HG03469 (cell line): ENCODE measurements at regions not wholly inside any gene's neighbourhood (a gene's known extent, or its start where the extent isn't known, plus 50 kb on each side); places are given as distances from the start of the nearest gene placed in this dataset.
"Not testable (repeated sequence)": the region's sequence is repeated elsewhere in the genome, so short reads cannot be mapped to it uniquely, and the experiment has no call there.

Experiments
- ATAC-seq: cut with Tn5 transposase; IDR thresholded peaks from one replicate; pipeline ENCODE4 v1.9.1; 2021; ENCODE audit warnings: mild to moderate bottlenecking, moderate library complexity, moderate number of reproducible peaks; ENCODE audit not compliant: unreplicated experiment

DNA sequence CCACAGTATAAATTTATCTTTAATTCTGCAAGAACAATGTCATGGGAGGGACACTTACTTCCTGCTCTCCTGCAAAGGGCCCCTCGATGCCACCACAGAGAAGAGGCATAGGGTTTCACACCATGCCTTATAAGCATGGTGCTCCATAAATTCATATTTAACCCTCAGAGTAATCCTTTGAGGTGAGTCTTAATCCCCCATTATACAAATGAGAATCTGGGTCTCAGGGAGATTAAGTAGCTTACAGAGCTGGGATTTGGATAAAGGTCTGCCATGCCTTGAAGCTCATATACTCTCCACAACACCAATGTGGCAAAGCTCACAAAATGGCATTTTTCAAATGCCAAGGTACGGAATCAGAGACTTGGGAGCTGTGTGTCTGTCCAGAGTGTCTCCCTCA lies 268.5 kb upstream of the CCL2 start:
- ATAC-seq: no peak

DNA sequence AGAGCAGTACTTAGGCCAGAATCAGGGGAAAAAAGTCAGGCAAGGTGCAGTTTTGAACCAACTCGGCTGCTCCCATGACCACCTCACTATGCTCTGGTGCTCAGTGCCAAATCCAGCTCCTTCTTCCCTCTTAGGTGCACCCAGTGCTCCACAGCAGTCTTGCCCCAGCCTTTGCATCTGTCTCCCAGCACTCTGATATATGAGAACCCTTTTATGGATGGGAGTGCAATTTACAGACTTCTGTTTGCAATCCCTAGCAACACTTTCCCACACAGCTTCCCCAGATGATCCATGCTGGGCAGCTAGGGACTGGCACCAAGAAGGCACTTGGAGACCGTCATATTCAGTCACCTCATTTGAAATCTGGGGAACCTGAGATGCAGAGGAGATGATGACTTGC lies 267.9 kb upstream of the CCL2 start:
- ATAC-seq: no peak

DNA sequence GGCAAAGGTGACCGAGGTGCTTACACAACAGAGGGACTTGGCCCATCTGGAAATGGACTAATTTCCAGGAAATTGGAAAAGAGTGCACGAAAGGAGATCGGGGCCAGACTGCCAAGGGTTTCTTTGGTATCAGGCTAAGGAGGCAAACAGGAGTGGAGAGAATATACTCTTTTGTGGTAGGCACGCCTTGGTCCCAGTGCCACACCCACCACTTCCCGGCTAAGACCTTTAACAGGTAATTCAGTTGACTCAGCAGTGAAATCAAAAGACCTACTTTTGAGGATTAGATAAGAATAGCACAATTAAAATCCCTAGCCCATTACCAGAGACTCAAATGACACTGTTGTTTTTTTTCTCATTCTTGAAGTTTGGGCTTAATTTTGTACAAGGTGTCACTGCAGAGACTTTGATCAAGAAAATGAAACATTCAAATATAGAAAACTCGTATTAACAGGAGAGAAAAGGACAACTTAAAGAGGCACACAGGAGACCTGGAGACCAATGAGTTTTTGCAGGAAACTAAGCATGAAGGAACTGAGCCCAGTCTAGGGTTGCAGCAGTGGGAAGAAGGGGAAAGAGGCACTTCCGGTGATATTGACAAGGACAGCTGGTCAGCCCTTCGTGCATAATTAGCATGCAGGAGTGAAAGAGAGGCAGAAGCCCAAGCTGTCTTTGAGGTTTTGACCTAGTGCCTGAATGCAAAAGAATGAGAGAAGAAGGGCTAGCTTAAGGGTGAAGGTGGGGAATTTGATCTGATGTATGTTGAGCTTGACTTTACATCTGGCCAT lies 265.5 kb upstream of the CCL2 start:
- ATAC-seq: no peak

DNA sequence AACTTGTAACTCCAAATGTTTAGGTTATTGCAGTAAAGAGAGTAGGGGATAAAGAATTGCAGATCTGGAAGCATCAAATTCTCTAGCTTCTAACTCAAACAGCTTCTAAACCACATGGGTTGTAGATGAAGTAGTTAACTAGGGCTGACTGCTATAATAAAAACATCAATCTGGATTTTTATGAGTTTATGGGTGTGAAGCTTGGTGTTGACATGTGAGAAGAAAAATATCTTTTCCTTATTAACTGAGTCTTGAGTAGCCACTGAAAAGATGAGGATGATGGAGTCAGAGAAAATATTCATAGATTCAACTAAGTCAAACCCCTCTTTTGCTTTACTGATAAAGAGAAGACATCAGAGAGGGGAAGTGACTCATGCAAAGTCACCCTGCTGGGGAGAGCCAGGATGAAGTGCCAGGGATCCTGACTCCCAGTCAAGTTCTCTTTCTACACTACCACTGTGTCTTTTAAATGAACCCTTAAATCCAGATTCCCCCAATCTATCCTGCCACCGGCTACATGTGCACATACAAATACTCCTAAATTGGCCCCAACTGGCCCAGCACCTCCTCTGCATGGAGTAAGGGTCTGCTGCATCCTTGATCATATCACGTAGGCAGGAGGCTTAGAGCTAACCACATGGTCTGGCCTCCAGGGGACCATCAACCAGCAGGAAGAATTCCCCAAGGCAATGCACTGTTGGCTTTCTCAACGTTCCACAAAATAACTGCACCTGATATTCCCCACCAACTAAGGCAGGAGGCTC lies 264.0 kb upstream of the CCL2 start:
- ATAC-seq: no peak

DNA sequence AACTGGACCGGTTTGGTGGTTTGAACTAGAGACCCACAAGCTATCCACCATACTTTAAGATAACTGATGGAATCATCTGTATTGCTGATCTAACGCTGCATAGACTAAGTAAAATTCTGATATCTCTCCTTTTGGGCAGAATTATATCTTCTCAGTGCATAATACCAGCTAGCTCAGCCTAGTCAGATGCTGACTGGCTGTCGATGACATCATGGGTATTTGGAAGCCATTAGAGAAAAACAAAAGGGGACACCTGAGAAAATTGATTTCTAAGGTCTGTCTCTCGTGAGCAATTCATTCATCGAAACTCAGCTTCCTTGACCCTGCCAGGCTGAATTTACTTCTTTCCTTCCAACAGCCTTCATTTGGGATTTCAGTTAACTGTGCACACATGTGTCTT lies 263.0 kb upstream of the CCL2 start:
- ATAC-seq: no peak

DNA sequence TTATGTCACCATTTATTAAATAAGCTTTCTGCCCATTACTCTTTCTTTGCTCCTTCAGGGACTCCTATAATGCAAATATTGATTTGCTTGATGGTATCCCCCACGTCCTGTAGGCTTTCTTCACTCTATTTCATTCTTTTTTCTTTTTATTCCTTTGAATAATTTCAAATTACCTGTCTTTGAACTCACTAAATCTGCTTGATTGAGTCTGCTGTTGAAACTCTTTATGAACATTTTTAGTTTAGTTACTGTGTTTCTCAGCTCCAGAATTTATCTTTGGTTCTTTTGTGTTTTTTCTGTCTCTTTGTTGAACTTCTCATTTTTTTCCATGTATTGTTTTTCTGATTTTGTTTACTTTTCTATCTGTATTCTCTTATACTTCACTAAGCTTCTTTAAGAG lies 254.4 kb upstream of the CCL2 start:
- no peak for ATAC-seq

DNA sequence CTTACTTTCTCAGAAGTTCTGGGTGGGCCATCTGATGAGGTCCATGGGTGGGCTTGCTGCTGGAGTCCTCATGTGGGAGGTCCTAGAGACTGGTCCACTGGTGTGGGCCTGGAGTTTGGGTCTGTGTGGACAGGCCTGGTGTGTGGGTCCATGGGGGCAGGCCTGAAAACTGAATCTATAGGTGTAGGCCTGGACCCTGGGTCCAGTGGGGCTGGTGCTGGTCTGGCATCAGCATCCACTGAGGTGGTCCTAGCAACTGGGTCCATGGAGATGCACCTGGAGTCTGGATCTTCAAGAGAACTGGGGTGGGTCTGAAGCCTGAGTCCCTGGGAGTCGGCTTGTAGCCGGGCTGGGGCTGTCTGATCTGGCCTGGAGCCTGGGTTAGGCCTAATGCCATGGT lies 253.8 kb upstream of the CCL2 start:
- ATAC-seq: no peak

DNA sequence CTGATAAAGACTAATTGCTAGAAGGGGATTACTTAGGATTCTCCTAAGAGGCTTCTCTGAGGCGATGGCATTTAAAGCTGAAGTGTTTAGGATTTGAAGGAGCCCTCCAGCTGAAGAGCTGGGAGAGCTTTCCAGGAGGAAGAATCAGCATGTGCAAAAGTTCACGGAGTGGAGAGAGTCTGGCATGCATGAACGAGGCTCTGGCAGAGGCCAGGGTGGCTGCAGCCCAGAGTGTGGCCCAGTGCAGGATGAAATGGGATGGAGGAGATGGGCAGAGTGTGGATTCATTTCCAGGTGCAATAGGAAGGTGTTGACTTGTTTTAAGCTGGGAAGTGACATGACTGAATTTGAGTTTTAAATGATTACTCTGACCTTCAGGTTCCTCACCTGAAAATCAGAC lies 249.0 kb upstream of the CCL2 start:
- ATAC-seq: no peak

DNA sequence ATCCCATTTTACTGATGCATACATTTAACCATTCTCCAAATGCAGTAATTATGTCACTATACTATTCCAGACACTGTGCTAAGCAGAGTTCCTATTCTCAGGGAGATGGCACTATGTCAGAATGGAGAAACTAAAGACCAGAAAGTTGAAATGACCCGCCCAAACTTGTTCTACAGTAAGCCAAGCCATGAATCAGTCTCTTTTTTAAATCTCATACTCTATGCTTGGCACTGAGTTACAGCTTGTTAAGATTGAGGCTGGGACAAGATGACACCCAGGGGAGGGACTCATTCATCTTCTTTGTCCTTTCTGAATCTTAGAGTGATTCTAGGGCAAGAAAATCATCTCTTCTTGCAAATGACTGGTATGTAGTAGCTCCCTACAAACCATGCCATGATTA lies 247.0 kb upstream of the CCL2 start:
- ATAC-seq: no peak

DNA sequence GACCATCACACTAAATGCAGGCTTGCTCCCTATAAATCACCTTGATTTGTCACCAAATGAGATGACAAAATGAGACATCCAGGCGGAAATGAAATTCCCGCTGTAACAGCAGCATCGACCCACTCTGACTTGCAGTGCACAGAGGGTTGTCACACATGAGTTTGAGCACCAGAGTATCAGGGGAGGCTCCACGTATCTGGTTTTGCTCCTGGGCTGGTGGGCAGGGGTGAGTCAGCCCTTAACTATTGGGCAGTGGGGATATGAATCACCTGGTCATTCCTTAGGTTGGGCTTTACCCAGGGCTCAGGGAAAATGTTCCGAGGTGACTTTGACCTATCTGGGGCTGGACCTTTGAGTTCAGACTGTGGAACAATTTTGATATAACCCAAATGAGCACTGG lies 245.2 kb upstream of the CCL2 start:
- ATAC-seq: no peak

DNA sequence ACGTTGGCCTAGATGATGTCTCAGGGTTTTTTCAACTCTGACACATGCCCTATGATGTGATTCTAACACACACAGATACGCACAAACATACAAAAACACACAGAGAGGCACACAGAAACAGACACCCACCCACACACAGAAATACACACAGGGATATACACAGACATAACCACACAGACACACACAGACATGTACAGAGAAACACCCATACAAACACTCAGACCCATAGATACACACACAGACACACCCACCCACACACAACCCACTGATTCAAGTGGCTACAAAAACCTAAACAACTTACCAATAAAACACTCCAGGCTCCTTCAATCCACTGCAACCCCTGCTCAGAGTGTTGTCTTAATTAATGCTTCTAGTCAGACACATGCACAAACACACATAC lies 244.6 kb upstream of the CCL2 start:
- ATAC-seq: no peak

DNA sequence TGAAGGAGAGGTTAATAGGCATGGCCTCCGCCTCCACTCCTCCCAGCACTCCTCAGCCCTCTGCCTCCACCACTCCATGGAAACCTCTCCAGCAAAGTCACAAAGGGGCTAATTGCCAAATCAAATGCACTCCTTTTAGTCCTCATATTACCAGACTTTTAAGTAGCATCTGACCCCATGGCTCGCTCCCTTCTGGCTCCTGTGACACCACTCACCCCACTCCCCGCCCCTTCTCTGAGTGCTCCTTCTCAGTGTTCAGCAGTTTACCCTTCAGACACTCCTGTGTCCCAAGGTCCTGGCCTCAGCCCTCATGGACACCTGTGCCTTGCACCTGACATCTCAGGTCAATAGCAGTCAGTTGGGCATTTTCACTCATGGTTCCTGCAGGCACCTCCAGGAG lies 243.5 kb upstream of the CCL2 start:
- no peak for ATAC-seq

DNA sequence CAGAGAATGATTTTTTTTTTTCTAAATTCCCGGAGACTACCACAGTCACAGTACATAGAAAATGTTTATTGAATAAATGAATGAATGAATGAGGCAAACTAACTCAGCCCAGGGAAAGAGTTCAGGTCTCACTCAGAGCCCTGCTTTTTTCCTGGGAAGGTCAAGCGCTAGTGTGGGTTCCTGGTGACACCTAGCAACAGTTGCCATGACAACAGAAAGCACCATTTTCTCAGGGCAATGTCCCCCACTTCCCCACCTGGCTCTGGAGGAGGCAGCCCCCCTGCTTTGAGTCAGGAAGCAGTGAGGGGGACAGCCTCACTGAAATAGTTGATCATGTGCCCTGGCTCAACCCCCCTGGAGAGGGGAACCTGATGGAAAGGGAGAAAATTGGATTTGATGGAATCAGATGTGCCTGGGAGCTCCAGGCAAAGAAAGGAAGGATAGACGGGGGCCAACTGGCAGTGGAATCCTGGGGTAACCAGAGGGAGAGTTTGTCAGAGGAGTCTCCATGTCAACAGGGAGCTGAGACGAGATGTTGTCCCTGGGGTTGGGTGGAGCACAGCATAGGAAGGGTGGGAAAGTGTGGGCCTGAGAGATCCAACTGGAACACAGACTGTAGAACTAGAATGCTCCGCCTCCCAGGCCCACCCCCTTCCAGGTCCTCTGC lies 242.2 kb upstream of the CCL2 start:
- no peak for ATAC-seq

DNA sequence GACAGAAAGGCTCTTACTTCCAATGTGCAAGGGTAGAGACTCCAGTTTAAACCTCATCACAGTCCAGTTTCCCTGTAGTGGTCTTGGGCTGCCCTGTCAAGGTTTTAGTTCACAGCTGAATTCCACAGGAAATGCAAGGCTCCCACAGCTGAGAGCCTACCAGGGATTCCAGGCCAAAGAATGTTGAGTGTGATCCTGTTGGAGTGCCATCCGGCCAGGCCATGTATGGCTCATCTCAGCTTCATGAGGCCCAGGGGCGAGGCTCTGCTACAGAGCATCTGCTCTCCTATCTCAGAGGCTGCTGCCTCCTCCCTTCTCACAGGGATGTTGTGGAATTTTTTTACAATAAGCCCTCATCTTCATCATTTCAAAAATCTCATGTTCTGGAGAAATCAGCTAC lies 239.8 kb upstream of the CCL2 start:
- ATAC-seq: no peak

DNA sequence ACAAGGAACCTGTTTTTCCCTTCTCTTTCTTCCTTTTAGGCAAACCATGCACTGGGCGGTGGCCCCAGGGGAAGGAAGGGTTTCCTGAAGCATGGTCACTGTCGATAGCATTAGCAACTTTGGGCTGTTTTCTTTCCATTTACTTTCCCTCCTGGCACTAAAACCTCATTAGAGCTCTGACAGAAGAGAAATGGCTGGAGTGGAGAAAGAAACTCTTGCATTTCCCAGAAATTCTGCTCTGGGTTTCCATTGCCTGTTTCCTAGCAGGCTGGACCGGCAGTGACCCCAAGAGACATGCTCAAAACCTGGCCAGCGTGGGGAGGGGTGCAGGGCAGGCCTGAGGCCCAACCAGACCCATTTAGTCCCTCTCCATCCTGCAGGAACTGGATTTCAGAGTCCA lies 230.7 kb upstream of the CCL2 start:
- ATAC-seq: no peak

DNA sequence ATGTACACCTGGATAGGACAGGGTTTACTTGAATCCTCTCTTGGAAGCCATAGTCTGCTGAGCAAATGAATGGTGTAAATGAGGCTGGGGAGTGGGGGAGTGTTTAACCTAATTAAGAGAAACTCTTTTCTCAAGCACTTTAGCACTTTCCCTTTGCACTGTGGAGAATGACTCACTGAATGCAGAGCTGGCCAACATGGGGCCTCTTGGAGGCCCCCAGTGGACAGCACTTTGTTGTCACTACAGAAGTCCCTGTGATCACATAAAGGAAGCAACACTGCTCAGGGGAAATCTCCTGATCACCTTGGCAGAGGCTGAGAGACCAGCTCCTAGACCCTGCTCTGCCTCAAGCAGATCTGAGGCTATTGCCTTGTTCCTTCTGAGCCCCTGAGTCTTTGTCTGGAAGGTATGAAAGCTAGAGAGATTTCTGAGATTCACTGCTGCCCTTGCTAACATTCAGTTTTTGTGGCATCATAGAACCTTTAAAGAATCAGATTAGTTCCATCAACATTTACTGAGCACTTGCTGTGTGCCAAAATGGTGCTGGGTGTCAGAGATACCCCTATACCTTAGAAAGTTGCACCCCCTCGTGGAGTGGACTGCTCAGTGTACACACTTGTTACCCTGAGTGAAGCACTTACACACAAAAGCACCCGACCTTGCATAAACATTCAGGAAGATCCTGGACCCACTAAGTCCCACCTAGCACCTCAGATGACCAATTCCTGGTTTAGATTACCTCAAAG lies 230.1 kb upstream of the CCL2 start:
- ATAC-seq: no peak

DNA sequence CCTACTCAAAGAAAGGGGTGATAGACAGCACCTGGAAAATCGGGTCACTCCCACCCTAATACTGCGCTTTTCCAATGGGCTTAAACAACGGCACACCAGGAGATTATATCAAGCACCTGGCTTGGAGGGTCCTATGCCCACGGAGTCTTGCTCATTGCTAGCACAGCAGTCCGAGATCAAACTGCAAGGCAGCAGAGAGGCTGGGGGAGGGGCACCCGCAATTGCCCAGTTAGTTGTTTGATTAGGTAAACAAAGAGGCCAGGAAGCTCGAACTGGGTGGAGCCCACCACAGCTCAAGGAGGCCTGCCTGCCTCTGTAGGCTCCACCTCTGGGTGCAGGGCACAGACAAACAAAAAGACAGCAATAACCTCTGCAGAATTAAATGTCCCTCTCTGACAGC lies 224.5 kb upstream of the CCL2 start:
- ATAC-seq: not testable (repeated sequence)

DNA sequence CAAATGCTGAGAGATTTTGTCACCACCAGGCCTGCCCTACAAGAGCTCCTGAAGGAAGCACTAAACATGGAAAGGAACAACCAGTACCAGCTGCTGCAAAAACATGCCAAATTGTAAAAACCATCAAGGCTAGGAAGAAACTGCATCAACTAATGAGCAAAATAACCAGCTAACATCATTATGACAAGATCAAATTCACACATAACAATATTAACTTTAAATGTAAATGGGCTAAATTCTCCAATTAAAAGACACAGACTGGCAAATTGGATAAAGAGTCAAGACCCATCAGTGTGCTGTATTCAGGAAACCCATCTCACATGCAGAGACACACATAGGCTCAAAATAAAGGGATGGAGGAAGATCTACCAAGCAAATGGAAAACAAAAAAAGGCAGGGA lies 222.8 kb upstream of the CCL2 start:
- ATAC-seq: not testable (repeated sequence)

DNA sequence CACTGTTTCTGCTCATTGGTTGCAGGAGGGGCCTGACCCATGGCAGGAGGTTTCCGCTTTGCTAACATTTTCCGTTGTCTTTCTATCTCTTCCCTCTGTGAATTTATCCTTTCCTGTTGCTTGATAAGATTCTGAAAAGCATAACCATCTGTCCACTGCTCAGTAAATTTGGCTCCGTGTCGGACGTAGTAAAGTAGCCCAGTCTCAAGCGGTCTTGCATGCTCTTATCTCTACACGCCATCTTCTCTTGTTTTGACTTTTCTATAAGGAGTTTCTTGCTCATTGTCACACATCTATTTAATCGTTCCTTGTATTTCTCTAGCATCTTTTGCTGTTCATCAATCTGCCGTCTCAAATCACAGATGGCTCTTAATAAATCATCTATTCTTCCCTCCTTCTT lies 216.3 kb upstream of the CCL2 start:
- not testable (repeated sequence) for ATAC-seq

DNA sequence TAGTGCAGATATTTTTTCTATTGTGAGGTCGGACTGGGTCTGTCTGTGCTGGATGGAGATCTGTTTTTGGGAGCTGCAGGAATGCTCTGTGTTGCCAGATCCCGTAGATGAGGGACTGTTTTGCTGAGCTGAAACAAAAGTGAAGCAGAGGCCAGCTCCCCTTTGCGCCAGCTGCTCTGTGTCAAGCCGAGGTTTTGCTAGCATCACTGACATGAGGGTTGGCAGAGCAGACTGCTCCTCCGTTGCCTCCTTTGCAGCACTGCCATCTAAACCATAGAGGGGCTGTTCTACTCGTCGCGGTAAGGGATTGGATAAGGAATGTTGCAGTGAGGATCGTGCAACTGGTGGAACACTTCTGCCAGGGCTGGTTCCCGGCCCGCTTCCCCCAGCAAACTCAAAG lies 215.9 kb upstream of the CCL2 start:
- not testable (repeated sequence) for ATAC-seq
